ENCODE measurements at regions not wholly inside any gene's neighbourhood (a gene's known extent, or its start where the extent isn't known, plus 50 kb on each side); places are given as distances from the start of the nearest gene placed in this dataset.

DNA sequence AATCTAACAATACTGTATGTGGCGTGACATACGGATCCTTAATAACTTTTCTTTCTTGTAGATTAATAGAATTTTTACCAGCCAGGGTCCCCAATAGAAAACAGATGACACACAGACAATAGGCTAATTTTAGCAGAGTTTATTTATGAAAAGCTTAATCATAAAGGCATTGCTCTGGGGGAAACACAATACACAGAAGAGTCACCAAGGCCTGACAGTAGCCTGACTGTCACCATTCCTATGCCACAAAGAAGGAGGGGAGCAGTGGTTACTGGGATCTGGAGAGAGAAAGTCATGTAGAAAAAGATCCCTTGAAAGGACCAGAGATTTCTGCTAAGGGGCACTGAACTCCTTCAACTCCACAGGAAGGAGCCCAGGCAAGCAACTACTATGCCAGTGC lies 139.5 kb downstream of the METTL4 start:
- TF ChIP-seq, protein P1, sequence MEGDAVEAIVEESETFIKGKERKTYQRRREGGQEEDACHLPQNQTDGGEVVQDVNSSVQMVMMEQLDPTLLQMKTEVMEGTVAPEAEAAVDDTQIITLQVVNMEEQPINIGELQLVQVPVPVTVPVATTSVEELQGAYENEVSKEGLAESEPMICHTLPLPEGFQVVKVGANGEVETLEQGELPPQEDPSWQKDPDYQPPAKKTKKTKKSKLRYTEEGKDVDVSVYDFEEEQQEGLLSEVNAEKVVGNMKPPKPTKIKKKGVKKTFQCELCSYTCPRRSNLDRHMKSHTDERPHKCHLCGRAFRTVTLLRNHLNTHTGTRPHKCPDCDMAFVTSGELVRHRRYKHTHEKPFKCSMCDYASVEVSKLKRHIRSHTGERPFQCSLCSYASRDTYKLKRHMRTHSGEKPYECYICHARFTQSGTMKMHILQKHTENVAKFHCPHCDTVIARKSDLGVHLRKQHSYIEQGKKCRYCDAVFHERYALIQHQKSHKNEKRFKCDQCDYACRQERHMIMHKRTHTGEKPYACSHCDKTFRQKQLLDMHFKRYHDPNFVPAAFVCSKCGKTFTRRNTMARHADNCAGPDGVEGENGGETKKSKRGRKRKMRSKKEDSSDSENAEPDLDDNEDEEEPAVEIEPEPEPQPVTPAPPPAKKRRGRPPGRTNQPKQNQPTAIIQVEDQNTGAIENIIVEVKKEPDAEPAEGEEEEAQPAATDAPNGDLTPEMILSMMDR (IDR thresholded peaks at IDR 0.05; ENCODE audit: low read length), result no peak
- TF ChIP-seq EZH2phosphoT487 (IDR thresholded peaks at IDR 0.05; ENCODE audit: low read length), result no peak
- no peak for TF ChIP-seq EZH2 (optimal IDR thresholded peaks at IDR 0.05; ENCODE audit: low read depth, low read length)
